HL-60 (cell line): ENCODE measurements at regions not wholly inside any gene's neighbourhood (a gene's known extent, or its start where the extent isn't known, plus 50 kb on each side); places are given as distances from the start of the nearest gene placed in this dataset.
"Not testable (repeated sequence)": the region's sequence is repeated elsewhere in the genome, so short reads cannot be mapped to it uniquely, and the experiment has no call there.

ENCODE experiments used
- DNase-seq, 2 experiments: peaks; one replicate each; pipeline ENCODE4 v3.0.0-alpha.2; 2010 to 2020; ENCODE audit warnings: low read depth in 1 of 2, low spot score in 1 of 2
- H3K27ac ChIP-seq: fragments of 250-450 bp; sonication (Bioruptor Pico); replicated peaks from 2 replicates; pipeline ENCODE4 v1.5.1; 2020; ENCODE audit warnings: mild to moderate bottlenecking, moderate library complexity
- H3K27me3 ChIP-seq: fragments of 250-450 bp; sonication (Bioruptor Pico); 2 replicates; pipeline ENCODE4 v1.5.1; 2021; ENCODE audit warnings: mild to moderate bottlenecking, moderate library complexity; ENCODE audit not compliant: insufficient read depth, poor library complexity, severe bottlenecking
- H3K4me3 ChIP-seq: replicated peaks from 2 replicates; pipeline ENCODE4 v1.5.1; 2011; ENCODE audit warnings: mild to moderate bottlenecking, control low read depth, low read length; ENCODE audit not compliant: insufficient read depth
- GABPA ChIP-seq: IDR thresholded peaks from 2 replicates; pipeline ENCODE4 v1.6.1; 2012; ENCODE audit warnings: low read depth
- POLR2AphosphoS5 ChIP-seq: IDR thresholded peaks from 2 replicates; pipeline ENCODE4 v1.6.1; 2012; ENCODE audit warnings: low read depth
- SPI1 ChIP-seq: IDR thresholded peaks from 2 replicates; pipeline ENCODE4 v1.6.1; 2012; ENCODE audit warnings: low read depth, mild to moderate bottlenecking, borderline replicate concordance
- TF ChIP-seq, protein P1 (sequence below): IDR thresholded peaks from 2 replicates; pipeline ENCODE4 v1.6.1; 2012; ENCODE audit warnings: low read depth; ENCODE audit not compliant: insufficient replicate concordance
- TF ChIP-seq, protein P2 (sequence below): IDR thresholded peaks from one replicate; pipeline ENCODE4 v1.5.1; 2011; ENCODE audit warnings: low read length, control low read depth, inconsistent platforms; ENCODE audit not compliant: insufficient read depth

DNA sequence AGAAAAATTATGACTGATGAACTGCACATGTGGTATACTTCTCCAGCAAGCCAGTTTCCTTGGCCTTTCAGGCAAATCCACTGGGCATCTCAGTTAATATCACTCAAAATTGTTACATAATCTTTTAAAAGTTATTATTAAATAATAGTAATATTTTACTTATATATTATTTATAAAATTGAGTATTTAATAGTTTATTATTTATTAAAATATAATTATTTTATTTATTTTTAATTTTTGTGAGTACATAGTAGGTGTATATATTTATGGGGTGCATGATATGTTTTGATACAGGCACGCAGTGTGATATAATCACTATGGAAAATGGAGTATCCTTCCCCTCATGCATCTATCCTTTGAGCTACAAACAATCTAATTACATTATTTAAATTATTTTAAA is 384.1 kb upstream of the LRFN5 start:
- no peak for DNase-seq
- no peak overlapping the region for H3K27ac ChIP-seq
- no peaks in the 10 kb centered on the region for H3K27me3 ChIP-seq
- no peak overlapping the region for H3K4me3 ChIP-seq
- TF ChIP-seq GABPA, result no peak
- TF ChIP-seq, protein P1, sequence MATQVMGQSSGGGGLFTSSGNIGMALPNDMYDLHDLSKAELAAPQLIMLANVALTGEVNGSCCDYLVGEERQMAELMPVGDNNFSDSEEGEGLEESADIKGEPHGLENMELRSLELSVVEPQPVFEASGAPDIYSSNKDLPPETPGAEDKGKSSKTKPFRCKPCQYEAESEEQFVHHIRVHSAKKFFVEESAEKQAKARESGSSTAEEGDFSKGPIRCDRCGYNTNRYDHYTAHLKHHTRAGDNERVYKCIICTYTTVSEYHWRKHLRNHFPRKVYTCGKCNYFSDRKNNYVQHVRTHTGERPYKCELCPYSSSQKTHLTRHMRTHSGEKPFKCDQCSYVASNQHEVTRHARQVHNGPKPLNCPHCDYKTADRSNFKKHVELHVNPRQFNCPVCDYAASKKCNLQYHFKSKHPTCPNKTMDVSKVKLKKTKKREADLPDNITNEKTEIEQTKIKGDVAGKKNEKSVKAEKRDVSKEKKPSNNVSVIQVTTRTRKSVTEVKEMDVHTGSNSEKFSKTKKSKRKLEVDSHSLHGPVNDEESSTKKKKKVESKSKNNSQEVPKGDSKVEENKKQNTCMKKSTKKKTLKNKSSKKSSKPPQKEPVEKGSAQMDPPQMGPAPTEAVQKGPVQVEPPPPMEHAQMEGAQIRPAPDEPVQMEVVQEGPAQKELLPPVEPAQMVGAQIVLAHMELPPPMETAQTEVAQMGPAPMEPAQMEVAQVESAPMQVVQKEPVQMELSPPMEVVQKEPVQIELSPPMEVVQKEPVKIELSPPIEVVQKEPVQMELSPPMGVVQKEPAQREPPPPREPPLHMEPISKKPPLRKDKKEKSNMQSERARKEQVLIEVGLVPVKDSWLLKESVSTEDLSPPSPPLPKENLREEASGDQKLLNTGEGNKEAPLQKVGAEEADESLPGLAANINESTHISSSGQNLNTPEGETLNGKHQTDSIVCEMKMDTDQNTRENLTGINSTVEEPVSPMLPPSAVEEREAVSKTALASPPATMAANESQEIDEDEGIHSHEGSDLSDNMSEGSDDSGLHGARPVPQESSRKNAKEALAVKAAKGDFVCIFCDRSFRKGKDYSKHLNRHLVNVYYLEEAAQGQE, result no peak
- no peak for TF ChIP-seq SPI1
- TF ChIP-seq, protein P2, sequence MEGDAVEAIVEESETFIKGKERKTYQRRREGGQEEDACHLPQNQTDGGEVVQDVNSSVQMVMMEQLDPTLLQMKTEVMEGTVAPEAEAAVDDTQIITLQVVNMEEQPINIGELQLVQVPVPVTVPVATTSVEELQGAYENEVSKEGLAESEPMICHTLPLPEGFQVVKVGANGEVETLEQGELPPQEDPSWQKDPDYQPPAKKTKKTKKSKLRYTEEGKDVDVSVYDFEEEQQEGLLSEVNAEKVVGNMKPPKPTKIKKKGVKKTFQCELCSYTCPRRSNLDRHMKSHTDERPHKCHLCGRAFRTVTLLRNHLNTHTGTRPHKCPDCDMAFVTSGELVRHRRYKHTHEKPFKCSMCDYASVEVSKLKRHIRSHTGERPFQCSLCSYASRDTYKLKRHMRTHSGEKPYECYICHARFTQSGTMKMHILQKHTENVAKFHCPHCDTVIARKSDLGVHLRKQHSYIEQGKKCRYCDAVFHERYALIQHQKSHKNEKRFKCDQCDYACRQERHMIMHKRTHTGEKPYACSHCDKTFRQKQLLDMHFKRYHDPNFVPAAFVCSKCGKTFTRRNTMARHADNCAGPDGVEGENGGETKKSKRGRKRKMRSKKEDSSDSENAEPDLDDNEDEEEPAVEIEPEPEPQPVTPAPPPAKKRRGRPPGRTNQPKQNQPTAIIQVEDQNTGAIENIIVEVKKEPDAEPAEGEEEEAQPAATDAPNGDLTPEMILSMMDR, result no peak
- TF ChIP-seq POLR2AphosphoS5, result no peak

GRCh38 chr14:41214978-41215377 is 391.7 kb upstream of the LRFN5 start:
- DNase-seq, H3K27ac ChIP-seq, H3K27me3 ChIP-seq, H3K4me3 ChIP-seq: not testable (repeated sequence)

GRCh38 chr14:41201696-41202095 is 405.0 kb upstream of the LRFN5 start:
- TF ChIP-seq POLR2AphosphoS5 (no peak), GABPA (no peak), SPI1 (no peak)
- TF ChIP-seq, protein P2, result no peak
- TF ChIP-seq, protein P1, result no peak
- DNase-seq, result no peak

DNA sequence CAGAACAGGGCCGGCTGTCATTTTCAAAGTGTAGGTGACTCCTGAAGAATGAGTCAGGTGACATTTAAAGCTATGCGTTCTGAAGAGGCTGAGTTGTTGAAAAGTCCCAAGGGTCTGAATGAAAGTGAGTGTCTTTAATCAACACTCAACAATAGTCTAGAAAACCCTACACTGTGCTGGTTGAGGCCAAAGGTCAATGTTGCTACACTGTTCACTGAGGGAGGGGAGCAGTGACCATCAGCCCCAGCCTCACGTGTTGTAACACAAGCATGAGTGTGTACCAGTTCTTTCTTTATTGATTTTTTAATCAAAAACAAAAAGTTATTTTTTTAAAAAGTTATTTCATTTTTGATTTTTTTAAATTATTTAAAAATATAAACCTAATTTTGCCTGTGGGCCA is 418.8 kb upstream of the LRFN5 start:
- H3K27me3 ChIP-seq, result no peaks in the 10 kb centered on the region
- H3K27ac ChIP-seq, result no peak overlapping the region

More at GRCh38 chr14:41201696-41202095, 405.0 kb upstream of the LRFN5 start:
- H3K27me3 ChIP-seq, result no peaks in the 10 kb centered on the region
- H3K4me3 ChIP-seq, result no peak overlapping the region
- no peak overlapping the region for H3K27ac ChIP-seq

DNA sequence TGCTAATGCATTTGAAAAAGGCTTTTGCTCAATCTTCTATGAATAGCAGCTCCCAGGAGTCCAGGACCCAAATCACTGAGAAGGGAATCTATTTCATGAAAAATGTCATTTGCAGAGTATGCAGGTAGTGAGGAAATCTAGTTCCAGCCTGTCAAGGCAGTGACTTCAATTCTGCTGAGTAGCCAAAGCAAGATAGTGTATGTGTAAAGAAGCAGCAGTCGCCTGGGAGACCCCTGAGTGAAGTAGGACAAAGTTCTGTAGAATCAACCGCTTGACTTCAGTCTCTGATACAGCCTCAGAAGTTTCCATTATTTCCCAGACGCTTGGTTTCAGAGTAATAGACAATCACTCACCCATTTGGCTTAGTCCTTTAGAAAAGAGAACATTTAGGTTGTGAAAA is 435.6 kb upstream of the LRFN5 start:
- H3K27ac ChIP-seq, result no peak overlapping the region
- no peak overlapping the region for H3K4me3 ChIP-seq
- DNase-seq, result no peak
- H3K27me3 ChIP-seq, result no peaks in the 10 kb centered on the region
- TF ChIP-seq, protein P2, result no peak
- no peak for TF ChIP-seq SPI1
- TF ChIP-seq, protein P1, result no peak

More for the DNA sequence above, 418.8 kb upstream of the LRFN5 start:
- DNase-seq, result no peak
- H3K4me3 ChIP-seq, result no peak overlapping the region
- TF ChIP-seq POLR2AphosphoS5, result no peak
- no peak for TF ChIP-seq GABPA
